ENCODE measurements at regions not wholly inside any gene's neighbourhood (a gene's known extent, or its start where the extent isn't known, plus 50 kb on each side); places are given as distances from the start of the nearest gene placed in this dataset.
"Not testable (repeated sequence)": the region's sequence is repeated elsewhere in the genome, so short reads cannot be mapped to it uniquely, and the experiment has no call there.

DNA sequence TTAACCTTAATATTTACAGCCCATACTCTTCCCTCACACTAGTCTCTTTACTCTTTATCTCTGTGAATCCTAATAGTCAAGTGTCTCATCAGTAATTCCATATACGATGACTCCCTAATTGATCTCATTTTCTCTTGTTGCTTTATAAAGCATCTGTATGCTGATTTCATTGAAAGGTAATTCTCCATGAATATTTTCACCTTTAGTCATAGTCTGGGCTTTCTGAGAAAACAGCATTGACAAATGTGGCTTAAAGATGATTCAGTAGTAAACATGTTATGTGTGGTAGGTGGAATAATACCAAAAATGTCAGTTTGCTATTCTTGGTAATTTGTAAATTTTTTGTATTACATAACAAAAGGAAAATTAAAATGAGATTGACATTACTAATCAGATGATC lies 1176.5 kb downstream of the NCAM2 start:
- BruUV-seq (replicated peaks): no TSS peak
- Mint-ChIP-seq H3K36me3 (ENCODE audit: insufficient read depth, unreplicated experiment) (no peaks in the 10 kb centered on the region), H3K4me1 (ENCODE audit: low read depth, unreplicated experiment) (no peaks in the 10 kb centered on the region), H3K27ac (ENCODE audit: unreplicated experiment) (no peak overlapping the region), H3K9me3 (ENCODE audit: low read depth, unreplicated experiment) (peaks cover 11% of the 10 kb centered on the region), H3K27me3 (ENCODE audit: unreplicated experiment) (no peaks in the 10 kb centered on the region), H3K4me3 (ENCODE audit: low read depth, unreplicated experiment) (no peak overlapping the region)
- intact Hi-C loops (cut with micrococcal nuclease; ENCODE audit: unreplicated experiment): no loop called here
- CTCF ChIA-PET: no interaction called here
- DNase-seq: no peak
- TF ChIP-seq CTCF (IDR thresholded peaks at IDR 0.05; ENCODE audit: unreplicated experiment): no peak

- no peak for DNase-seq
- CTCF ChIA-PET: no interaction called here
- Mint-ChIP-seq H3K4me3 (ENCODE audit: low read depth, unreplicated experiment) (no peak overlapping the region), H3K4me1 (ENCODE audit: low read depth, unreplicated experiment) (no peaks in the 10 kb centered on the region), H3K27me3 (ENCODE audit: unreplicated experiment) (no peaks in the 10 kb centered on the region), H3K36me3 (ENCODE audit: insufficient read depth, unreplicated experiment) (no peaks in the 10 kb centered on the region), H3K9me3 (ENCODE audit: low read depth, unreplicated experiment) (peaks cover 11% of the 10 kb centered on the region), H3K27ac (ENCODE audit: unreplicated experiment) (no peak overlapping the region)
- intact Hi-C loops (cut with micrococcal nuclease; ENCODE audit: unreplicated experiment): no loop called here
- BruUV-seq (replicated peaks): no TSS peak
- no peak for TF ChIP-seq CTCF (IDR thresholded peaks at IDR 0.05; ENCODE audit: unreplicated experiment)
These were observed 1191.1 kb downstream of the NCAM2 start for GRCh38 chr21:22189278-22189677.

- H3K27ac Mint-ChIP-seq (ENCODE audit: unreplicated experiment): no peak overlapping the region
- intact Hi-C loops (cut with micrococcal nuclease; ENCODE audit: unreplicated experiment): no loop called here
- H3K4me1 Mint-ChIP-seq (ENCODE audit: low read depth, unreplicated experiment): no peaks in the 10 kb centered on the region
- DNase-seq: no peak
- H3K4me3 Mint-ChIP-seq (ENCODE audit: low read depth, unreplicated experiment): no peak overlapping the region
- peaks cover 6% of the 10 kb centered on the region for H3K9me3 Mint-ChIP-seq (ENCODE audit: low read depth, unreplicated experiment)
- no peaks in the 10 kb centered on the region for H3K27me3 Mint-ChIP-seq (ENCODE audit: unreplicated experiment)
- TF ChIP-seq CTCF (IDR thresholded peaks at IDR 0.05; ENCODE audit: unreplicated experiment): no peak
- H3K36me3 Mint-ChIP-seq (ENCODE audit: insufficient read depth, unreplicated experiment): no peaks in the 10 kb centered on the region
- CTCF ChIA-PET: no interaction called here
- BruUV-seq (replicated peaks): no TSS peak
These were observed 1193.4 kb downstream of the NCAM2 start for GRCh38 chr21:22191581-22191980.

DNA sequence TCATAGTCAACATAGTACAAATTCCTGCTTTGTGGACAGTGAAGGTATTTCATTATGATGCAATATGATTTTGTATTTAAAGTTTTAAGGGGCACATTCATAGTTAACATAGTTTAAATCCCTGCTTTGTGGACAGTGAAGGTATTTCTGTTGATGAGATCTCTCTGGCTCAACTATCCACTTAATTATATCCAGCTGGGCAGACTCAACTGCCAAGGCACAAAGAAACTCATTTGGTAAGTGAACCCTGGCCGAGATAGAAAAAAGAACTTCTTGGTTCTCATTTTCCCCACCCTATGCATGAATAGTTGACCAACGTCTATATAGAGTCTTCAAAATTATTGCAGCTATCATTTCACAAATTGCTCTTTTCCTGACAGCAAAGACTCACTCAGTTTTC lies 1194.6 kb downstream of the NCAM2 start:
- CTCF ChIA-PET: no interaction called here
- no peak for DNase-seq
- no peak overlapping the region for H3K27ac Mint-ChIP-seq (ENCODE audit: unreplicated experiment)
- H3K9me3 Mint-ChIP-seq (ENCODE audit: low read depth, unreplicated experiment): peaks cover 6% of the 10 kb centered on the region
- no peaks in the 10 kb centered on the region for H3K36me3 Mint-ChIP-seq (ENCODE audit: insufficient read depth, unreplicated experiment)
- H3K4me3 Mint-ChIP-seq (ENCODE audit: low read depth, unreplicated experiment): no peak overlapping the region
- no TSS peak for BruUV-seq (replicated peaks)
- no peaks in the 10 kb centered on the region for H3K4me1 Mint-ChIP-seq (ENCODE audit: low read depth, unreplicated experiment)
- intact Hi-C loops (cut with micrococcal nuclease; ENCODE audit: unreplicated experiment): no loop called here
- no peaks in the 10 kb centered on the region for H3K27me3 Mint-ChIP-seq (ENCODE audit: unreplicated experiment)
- no peak for TF ChIP-seq CTCF (IDR thresholded peaks at IDR 0.05; ENCODE audit: unreplicated experiment)

- H3K27ac Mint-ChIP-seq (ENCODE audit: unreplicated experiment); H3K36me3 Mint-ChIP-seq (ENCODE audit: insufficient read depth, unreplicated experiment); CTCF ChIA-PET; H3K9me3 Mint-ChIP-seq (ENCODE audit: low read depth, unreplicated experiment); BruUV-seq (replicated peaks); H3K27me3 Mint-ChIP-seq (ENCODE audit: unreplicated experiment); H3K4me3 Mint-ChIP-seq (ENCODE audit: low read depth, unreplicated experiment); H3K4me1 Mint-ChIP-seq (ENCODE audit: low read depth, unreplicated experiment); intact Hi-C loops (cut with micrococcal nuclease; ENCODE audit: unreplicated experiment); DNase-seq: not testable (repeated sequence)
These were observed 1196.8 kb downstream of the NCAM2 start for GRCh38 chr21:22194986-22195385.

All from Calu3 (cell line).